ENCODE measurements at regions not wholly inside any gene's neighbourhood (a gene's known extent, or its start where the extent isn't known, plus 50 kb on each side); places are given as distances from the start of the nearest gene placed in this dataset.

GRCh38 chr2:168340931-168341330 lies 93.5 kb upstream of the STK39 start:
- no peak for DNase-seq

- DNase-seq, result no peak
These were observed 96.2 kb upstream of the STK39 start for GRCh38 chr2:168343586-168343985.

- no peak for DNase-seq
These were observed 97.3 kb upstream of the STK39 start for GRCh38 chr2:168344706-168345105.

GRCh38 chr2:168345601-168346000 lies 98.2 kb upstream of the STK39 start:
- no peak for DNase-seq

GRCh38 chr2:168346725-168347477 lies 99.5 kb upstream of the STK39 start:
- DNase-seq, result peak; percentile 74

- DNase-seq, result no peak
These were observed 100.7 kb upstream of the STK39 start for GRCh38 chr2:168348076-168348475.

GRCh38 chr2:168350380-168350779 lies 103.0 kb upstream of the STK39 start:
- DNase-seq, result no peak

GRCh38 chr2:168353251-168353650 lies 102.8 kb upstream of the CERS6 start:
- no peak for DNase-seq

GRCh38 chr2:168354499-168354898 lies 101.6 kb upstream of the CERS6 start:
- DNase-seq, result no peak

GRCh38 chr2:168355121-168355520 lies 101.0 kb upstream of the CERS6 start:
- DNase-seq, result no peak

- DNase-seq, result no peak
These were observed 100.1 kb upstream of the CERS6 start for GRCh38 chr2:168355779-168356476.

GRCh38 chr2:168356477-168356835 lies 99.6 kb upstream of the CERS6 start:
- no peak for DNase-seq

GRCh38 chr2:168357797-168358472 lies 98.1 kb upstream of the CERS6 start:
- DNase-seq, result no peak

- DNase-seq, result no peak
These were observed 97.0 kb upstream of the CERS6 start for GRCh38 chr2:168359082-168359481.

- DNase-seq, result no peak
These were observed 92.6 kb upstream of the CERS6 start for GRCh38 chr2:168363347-168364092.

GRCh38 chr2:168365094-168365621 lies 90.9 kb upstream of the CERS6 start:
- DNase-seq, result no peak

- DNase-seq, result no peak
These were observed 87.0 kb upstream of the CERS6 start for GRCh38 chr2:168369031-168369430.

- peak; percentile 20 for DNase-seq
These were observed 84.6 kb upstream of the CERS6 start for GRCh38 chr2:168371273-168372019.

- DNase-seq, result no peak
These were observed 82.6 kb upstream of the CERS6 start for GRCh38 chr2:168373468-168373867.

- no peak for DNase-seq
These were observed 80.8 kb upstream of the CERS6 start for GRCh38 chr2:168375195-168375798.

- DNase-seq, result no peak
These were observed 77.0 kb upstream of the CERS6 start for GRCh38 chr2:168378960-168379669.

Measured in CD4-positive, alpha-beta T cell treated with Interleukin-6 for 4 hours (primary cell).